ENCODE measurements at regions not wholly inside any gene's neighbourhood (a gene's known extent, or its start where the extent isn't known, plus 50 kb on each side); places are given as distances from the start of the nearest gene placed in this dataset.
A peak's percentile ranks its signal among the peaks of the same experiment; 100 is the strongest.

- no peak for DNase-seq (ENCODE audit: low read depth)
Observed at GRCh38 chr2:100222844-100223243, 80.5 kb upstream of the AFF3 start.

GRCh38 chr2:100218552-100218951 is 76.2 kb upstream of the AFF3 start:
- no peak for DNase-seq (ENCODE audit: low read depth)

- DNase-seq (ENCODE audit: low read depth): no peak
Observed at GRCh38 chr2:100217323-100217722, 74.9 kb upstream of the AFF3 start.

GRCh38 chr2:100216015-100216414 is 73.6 kb upstream of the AFF3 start:
- DNase-seq (ENCODE audit: low read depth): no peak

GRCh38 chr2:100215371-100215770 is 73.0 kb upstream of the AFF3 start:
- DNase-seq (ENCODE audit: low read depth): no peak

DNA sequence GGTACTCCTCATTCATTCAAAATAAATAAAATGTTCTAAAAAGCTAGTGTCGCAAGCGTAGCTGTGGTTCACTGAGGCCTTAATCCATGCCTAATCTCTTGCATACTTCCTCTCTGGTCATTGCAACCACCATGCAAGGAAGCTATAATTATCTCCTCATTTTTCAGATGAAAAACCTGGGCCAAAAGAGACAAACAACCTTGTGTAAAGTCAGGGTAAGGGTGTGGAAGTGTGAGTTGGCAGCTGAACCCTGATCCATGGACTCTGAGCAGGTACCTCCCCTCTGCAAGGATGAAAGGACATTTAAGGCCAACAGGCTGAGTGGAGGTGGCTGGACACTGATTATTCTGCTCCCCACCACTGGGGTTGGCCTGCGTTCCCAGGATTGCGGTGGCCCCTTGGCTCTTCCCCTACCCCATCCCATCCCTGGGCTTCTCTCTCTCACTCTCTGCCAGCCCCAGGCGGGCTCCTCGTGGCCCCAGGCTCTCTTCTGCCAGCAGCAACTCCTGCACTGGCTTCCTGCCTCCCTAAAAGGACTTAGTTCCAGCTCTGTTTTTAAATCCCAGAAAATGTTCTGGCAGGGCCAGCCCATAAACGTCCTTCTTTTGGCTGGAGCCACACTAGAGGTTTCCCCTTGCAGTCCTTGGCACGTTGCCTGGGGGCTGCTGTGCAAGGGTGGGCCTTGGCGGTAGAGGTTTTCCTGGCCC is 72.0 kb upstream of the AFF3 start:
- DNase-seq (ENCODE audit: low read depth): no peak

- DNase-seq (ENCODE audit: low read depth): no peak
Observed at GRCh38 chr2:100213595-100213994, 71.2 kb upstream of the AFF3 start.

GRCh38 chr2:100212850-100213249 is 70.5 kb upstream of the AFF3 start:
- DNase-seq (ENCODE audit: low read depth): no peak

DNA sequence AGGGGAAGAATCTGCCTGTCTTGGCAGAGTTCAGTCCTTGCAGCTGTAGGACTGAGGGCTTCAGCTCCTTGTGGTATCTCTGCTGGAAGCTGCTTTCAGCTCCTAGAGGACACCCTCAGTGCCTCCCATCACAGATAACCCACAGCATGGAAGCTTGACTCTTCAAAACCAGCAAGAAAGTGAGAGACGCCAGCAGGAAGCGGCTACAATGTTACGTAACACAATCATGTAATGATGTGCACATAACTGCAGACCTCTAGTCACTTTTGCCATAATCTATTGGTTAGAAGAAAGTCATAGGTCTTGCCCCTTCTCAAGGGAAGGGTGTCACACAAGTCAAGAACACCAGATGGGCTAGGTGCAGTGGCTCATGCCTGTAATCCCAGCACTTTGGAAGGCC is 69.1 kb upstream of the AFF3 start:
- no peak for DNase-seq (ENCODE audit: low read depth)

DNA sequence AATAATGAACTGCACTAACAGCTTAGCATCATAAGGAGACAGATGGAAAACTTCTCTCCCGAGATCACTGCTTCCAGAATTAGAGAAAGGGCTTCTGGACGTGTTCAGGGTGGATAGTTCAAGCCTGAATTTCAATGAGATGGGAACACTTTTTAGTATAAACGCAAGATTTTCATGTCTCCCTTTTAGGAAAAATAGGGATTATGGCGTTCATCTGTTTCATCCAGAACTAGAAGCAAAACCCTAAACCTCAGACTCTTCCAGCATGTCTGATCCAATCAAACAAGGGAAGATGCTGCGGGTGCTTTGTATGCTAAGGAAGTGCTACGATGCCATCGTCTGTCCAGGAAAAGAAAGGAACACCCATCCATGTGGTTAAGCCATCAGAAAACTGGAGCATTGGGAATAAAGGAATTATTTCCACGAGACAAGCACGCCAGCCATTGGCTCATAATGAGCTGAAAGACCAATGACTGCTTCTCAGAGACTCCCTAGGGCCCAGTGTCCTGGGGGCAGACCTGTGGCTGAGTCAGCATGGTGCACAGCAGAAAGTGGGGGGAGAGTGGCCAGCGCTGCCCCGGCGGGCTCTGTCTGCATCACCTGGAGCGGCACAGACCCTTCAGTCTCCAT is 65.9 kb upstream of the AFF3 start:
- DNase-seq (ENCODE audit: low read depth): peak; percentile 22

- DNase-seq (ENCODE audit: low read depth): no peak
Observed at GRCh38 chr2:100207411-100207885, 65.1 kb upstream of the AFF3 start.

- no peak for DNase-seq (ENCODE audit: low read depth)
Observed at GRCh38 chr2:100206731-100207255, 64.4 kb upstream of the AFF3 start.

DNA sequence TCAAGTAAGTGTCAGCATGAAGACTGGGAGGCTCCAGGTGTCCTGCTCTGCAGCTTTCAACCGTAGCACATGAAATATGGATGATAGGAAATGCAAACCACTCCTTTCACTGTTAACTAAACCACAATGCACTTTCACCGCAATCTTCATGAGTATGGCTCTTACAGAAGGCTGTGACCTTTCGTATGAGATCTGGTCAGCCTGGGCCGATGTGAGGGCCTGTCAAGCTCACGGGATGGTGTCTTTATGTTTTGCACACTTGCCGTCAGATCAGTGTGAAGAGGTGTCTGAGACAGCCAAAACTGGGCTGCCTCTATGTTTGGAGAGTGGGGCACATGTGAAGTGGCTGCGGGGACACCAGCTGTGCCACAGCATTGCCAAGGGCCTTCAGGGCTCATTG is 62.8 kb upstream of the AFF3 start:
- DNase-seq (ENCODE audit: low read depth): no peak

GRCh38 chr2:100202567-100202966 is 60.2 kb upstream of the AFF3 start:
- DNase-seq (ENCODE audit: low read depth): no peak

DNA sequence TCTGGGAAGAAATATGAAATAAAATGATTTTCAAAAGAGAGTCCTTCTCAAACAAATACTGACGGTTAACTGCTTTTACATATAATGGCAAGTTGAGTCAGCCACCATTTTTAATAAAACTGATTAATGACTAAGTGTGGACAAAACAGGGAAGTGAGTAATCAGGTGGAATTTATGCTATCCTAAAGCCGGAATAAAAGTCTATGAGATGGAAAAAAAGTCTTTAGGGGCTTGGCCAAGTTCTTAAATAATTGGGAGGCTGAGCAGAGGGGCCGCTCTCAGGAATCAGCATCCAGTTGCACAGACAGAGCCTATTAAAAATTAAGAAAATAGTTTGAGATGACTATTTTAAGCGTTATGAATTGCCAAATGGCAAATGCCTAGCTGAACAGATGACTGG is 58.6 kb upstream of the AFF3 start:
- peak; percentile 76 for DNase-seq (ENCODE audit: low read depth)

DNA sequence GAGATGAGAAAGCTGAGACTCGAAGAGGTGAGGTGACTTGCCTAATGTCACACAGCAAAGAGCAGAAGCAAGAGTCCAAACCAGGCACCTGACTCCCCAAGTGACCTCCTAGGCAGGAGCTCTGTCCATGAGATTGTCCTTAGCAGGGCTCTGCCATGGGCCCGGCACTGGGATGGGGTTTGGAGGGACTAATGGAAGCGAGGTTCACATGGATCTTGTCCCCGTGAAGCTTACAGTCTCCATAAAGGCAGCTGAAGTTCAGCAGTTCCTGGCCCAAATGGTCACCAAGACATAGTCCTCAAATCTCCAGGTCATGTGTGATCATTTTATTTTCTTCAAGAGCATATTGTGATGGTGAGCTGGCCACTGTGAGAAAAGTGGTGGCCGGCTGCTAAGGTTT is 57.0 kb upstream of the AFF3 start:
- no peak for DNase-seq (ENCODE audit: low read depth)

DNA sequence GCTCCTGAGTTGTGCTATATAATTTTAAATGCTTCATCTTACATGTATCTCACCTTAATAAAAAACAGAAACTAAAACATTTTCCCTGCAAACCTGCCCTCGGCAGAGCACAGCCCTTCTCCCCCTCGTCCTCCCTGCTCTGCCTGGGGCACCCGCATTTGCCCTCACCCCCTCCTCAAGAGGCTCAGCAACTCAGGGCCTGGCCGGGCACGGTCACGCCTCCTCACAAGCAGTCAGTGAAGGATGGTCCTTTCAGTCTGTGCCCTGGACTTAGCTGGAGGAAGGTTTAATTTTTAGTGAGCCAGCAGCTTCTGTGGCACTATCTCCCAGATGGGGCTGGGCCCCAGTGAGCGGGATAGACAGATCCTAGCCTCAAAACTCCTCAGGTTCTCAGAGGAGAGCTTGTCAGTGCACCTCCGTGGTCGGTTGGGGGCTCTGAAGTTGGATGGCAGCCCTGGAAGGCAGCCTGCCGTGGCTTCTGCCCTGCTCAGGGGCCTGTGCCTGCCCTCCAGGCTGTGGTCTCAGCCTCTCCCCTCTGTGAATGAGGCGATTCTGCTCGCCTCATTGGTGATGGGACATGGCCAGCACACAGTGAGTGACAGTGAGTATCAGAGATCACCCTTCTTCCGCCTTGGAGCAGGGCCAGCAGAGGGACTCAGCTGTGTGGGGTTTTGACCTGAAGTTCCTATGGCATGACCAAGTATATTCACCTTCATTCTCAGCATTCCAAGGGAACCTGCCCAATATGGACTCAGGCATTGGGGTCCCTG is 56.3 kb upstream of the AFF3 start:
- DNase-seq (ENCODE audit: low read depth): peak; percentile 38

DNA sequence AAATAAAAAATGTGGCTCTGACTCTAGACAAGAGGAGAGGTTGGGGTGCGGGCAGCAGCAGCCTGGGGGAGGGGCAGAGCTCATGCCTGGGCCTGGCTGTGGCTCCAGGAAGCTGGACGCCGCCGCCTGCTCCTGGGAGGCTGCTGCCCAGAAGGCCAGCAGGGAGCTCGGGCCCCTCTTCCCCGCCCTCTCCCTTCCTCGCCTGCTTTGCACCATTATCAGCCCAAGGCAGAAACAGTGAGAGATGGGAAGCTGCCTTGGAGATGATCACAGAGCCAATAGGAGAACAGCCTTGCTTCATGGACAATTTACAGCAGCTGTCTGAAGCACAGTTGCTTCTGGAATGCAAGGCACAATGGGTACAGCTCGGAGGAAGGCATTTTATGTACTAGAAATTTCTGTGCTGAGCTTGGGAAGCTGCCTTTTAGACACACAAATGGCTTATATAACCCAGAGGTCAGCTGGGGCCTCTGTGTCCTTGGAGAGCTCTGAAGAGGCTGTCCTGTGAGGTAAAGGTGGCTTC is 55.3 kb upstream of the AFF3 start:
- peak; percentile 53 for DNase-seq (ENCODE audit: low read depth)

DNA sequence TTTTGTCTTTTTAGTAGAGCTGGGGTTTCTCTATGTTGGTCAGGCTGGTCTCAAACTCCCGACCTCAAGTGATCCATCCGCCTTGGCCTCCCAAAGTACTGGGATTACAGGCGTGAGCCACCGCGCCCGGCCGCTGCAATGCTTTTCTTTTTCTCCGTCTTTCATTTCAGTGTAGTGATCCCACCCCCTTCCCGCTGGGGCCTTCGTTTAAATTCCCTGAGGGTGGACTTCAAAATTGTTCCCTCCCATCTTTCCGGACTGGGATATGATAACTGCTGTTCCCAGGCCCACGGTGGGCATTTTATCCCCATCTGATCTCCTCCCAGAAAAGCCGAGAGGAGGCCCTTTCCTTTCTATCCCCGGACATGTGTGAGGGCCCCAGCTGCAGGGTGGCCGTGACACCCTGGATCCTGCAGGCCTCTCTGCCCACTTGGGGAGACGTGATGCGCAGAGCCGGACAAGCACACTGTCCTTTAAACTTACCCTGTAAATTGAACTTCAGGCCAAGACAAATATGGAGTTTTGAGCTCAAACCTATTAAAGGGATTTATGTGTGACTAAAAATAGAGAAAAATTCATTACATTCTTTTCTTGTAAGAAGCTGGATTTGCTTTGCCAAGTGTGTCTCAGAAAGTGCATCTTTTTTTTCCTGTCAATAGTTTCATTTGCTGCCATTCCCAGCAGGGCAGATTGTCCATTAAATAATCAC is 54.5 kb upstream of the AFF3 start:
- DNase-seq (ENCODE audit: low read depth): no peak

DNA sequence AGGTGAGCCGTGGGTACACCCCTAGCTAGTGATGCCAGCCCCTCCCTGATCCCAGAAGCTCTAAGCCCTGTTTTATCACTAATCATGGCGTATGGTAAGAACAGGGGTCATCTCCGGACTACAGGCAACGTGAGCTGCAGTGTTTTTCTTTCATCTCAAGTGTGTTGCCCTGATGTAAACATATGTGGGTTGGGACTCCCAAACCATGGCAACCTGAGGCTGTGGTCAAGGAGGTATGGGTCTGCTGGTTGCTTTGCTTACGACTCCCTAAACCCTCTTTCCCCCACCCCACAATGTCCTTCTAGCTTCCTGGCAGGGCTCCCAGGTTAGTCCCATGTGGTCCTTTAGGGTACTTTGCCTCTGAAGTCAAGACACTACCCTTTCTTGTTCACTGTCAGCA is 53.6 kb upstream of the AFF3 start:
- DNase-seq (ENCODE audit: low read depth): no peak

GRCh38 chr2:100194951-100195350 is 52.6 kb upstream of the AFF3 start:
- no peak for DNase-seq (ENCODE audit: low read depth)

DNA sequence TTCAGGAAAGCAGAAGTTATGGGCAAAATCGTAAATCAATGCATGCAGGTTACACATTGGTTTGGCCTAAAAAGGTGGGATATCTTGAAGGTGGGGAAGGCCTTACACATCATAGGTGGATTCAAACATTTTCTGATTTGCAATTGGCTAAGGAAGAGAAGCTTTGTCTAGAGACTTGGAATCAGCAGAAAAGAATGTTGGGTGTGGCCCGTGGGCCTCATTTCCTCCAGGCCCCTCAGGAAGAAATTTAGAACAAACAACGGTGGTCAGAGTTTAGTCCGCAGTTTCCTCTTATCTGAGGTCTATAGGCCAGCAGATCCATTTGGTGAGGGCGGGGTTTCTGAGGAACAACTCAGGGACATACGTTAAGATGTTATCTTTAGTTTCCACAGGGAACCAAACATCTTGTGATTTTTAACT is 50.9 kb upstream of the AFF3 start:
- DNase-seq (ENCODE audit: low read depth): peak; percentile 63

All from ELR (cell line).